CD4-positive, alpha-beta T cell (primary cell): ENCODE measurements at regions not wholly inside any gene's neighbourhood (a gene's known extent, or its start where the extent isn't known, plus 50 kb on each side); places are given as distances from the start of the nearest gene placed in this dataset.

Experiments
- ATAC-seq: fragments of 200-7000 bp; cut with Tn5 transposase; one replicate; pipeline ENCODE4 v1.10.0; 2022; ENCODE audit warnings: mild to moderate bottlenecking; ENCODE audit not compliant: poor library complexity
- CTCF ChIA-PET: fragments of 350-600 bp; sonication (Branson Sonifier 250); formaldehyde crosslinking; loops from one replicate; lab custom pipeline; 2021; ENCODE audit warnings: antibody characterized with exemption, inconsistent platforms; lab: Charles Lee
- POLR2A ChIA-PET: fragments of 350-600 bp; sonication (Branson Sonifier 250); formaldehyde crosslinking; loops from one replicate; lab custom pipeline; 2021; ENCODE audit warnings: antibody characterized with exemption, inconsistent platforms; lab: Charles Lee
- DNase-seq, 14 experiments: peaks; one replicate each; pipeline ENCODE4 v3.0.0-alpha.2; 2013 to 2020; ENCODE audit warnings: mixed read lengths in 2 of 14
- H3K27ac ChIP-seq, 2 donors: one replicate each; pipeline versions ENCODE4 v1.5.1 to v1.7.0; 2013; ENCODE audit warnings: low read length in 2 of 2, low read depth in 1 of 2, mild to moderate bottlenecking in 1 of 2
- H3K27me3 ChIP-seq, 2 experiments: 1 replicate in 1 of 2; 2 replicates in 1 of 2; pipeline versions ENCODE4 v1.6.1 to v1.7.0; 2013; ENCODE audit warnings: low read length in 2 of 2, control low read depth in 1 of 2, mild to moderate bottlenecking in 1 of 2, moderate library complexity in 1 of 2; ENCODE audit not compliant: insufficient read depth in 2 of 2, control insufficient read depth in 1 of 2
- H3K36me3 ChIP-seq: one replicate; pipeline ENCODE4 v1.6.1; 2013; ENCODE audit warnings: low read length, control low read depth; ENCODE audit not compliant: insufficient read depth
- H3K4me1 ChIP-seq: one replicate; pipeline ENCODE4 v1.6.1; 2013; ENCODE audit warnings: low read length, control low read depth; ENCODE audit not compliant: insufficient read depth
- H3K4me3 ChIP-seq: one replicate; pipeline ENCODE4 v1.5.1; 2013; ENCODE audit warnings: mild to moderate bottlenecking, low read length, moderate library complexity
- H3K9me3 ChIP-seq, 2 experiments: 1 replicate in 1 of 2; 2 replicates in 1 of 2; pipeline versions ENCODE4 v1.6.1 to v1.7.0; 2013; ENCODE audit warnings: low read length in 2 of 2, mild to moderate bottlenecking in 2 of 2, control low read depth in 1 of 2, moderate library complexity in 1 of 2; ENCODE audit not compliant: control insufficient read depth in 1 of 2, insufficient read depth in 1 of 2
- H3K27ac Mint-ChIP-seq: one replicate; pipeline ENCODE4 v1.8.0; 2020; ENCODE audit warnings: mixed read lengths
- H3K27me3 Mint-ChIP-seq: one replicate; pipeline ENCODE4 v1.8.0; 2021; ENCODE audit warnings: mixed read lengths
- H3K36me3 Mint-ChIP-seq: one replicate; pipeline ENCODE4 v1.8.0; 2021; ENCODE audit warnings: low read depth, mixed read lengths
- H3K4me1 Mint-ChIP-seq: one replicate; pipeline ENCODE4 v1.8.0; 2021; ENCODE audit warnings: low read depth, mixed read lengths
- H3K4me3 Mint-ChIP-seq: one replicate; pipeline ENCODE4 v1.8.0; 2020; ENCODE audit warnings: mild to moderate bottlenecking, mixed read lengths
- H3K9me3 Mint-ChIP-seq: one replicate; pipeline ENCODE4 v1.8.0; 2020; ENCODE audit warnings: mixed read lengths
- CTCF ChIP-seq: fragments of 200-600 bp; IDR thresholded peaks from one replicate; pipeline ENCODE4 v1.8.0; 2022; ENCODE audit warnings: antibody characterized with exemption, mild to moderate bottlenecking
- intact Hi-C, 2 experiments: fragments of 100-400 bp; cut with DNase I in 1 of 2; cut with micrococcal nuclease in 1 of 2; formaldehyde crosslinking; loops; one replicate each; pipeline versions ENCODE4 v1.15.1 to v1.9.0; 2023 to 2025; cut with DNase I, micrococcal nuclease

GRCh38 chr20:22321191-22321590 lies 263.2 kb downstream of the FOXA2 start:
- H3K27me3 Mint-ChIP-seq = no peaks in the 10 kb centered on the region
- no peak for TF ChIP-seq CTCF
- ChIA-PET CTCF (no interaction called here), POLR2A (no interaction called here)
- no peak overlapping the region for H3K27ac Mint-ChIP-seq
- Histone ChIP-seq H3K4me1 (no peaks in the 10 kb centered on the region), H3K4me3 (no peak overlapping the region), H3K36me3 (no peaks in the 10 kb centered on the region), H3K27ac (no peak overlapping the region), H3K27me3 (no peaks in the 10 kb centered on the region), H3K9me3 (peaks cover 0 to 13% of the 10 kb centered on the region in 2 experiments)
- ATAC-seq (no peak), DNase-seq (no peak)
- H3K36me3 Mint-ChIP-seq = no peaks in the 10 kb centered on the region
- H3K9me3 Mint-ChIP-seq = peaks cover 2% of the 10 kb centered on the region
- no peaks in the 10 kb centered on the region for H3K4me1 Mint-ChIP-seq
- intact Hi-C loops = no loop called here
- no peak overlapping the region for H3K4me3 Mint-ChIP-seq

- Histone ChIP-seq H3K36me3 (no peaks in the 10 kb centered on the region), H3K4me3 (no peak overlapping the region), H3K27me3 (no peaks in the 10 kb centered on the region), H3K4me1 (no peaks in the 10 kb centered on the region), H3K27ac (no peak overlapping the region), H3K9me3 (peaks cover 0 to 16% of the 10 kb centered on the region in 2 experiments)
- no peaks in the 10 kb centered on the region for H3K4me1 Mint-ChIP-seq
- TF ChIP-seq CTCF = no peak
- H3K27ac Mint-ChIP-seq = no peak overlapping the region
- DNase-seq = no peak
- no peak for ATAC-seq
- no peaks in the 10 kb centered on the region for H3K27me3 Mint-ChIP-seq
- peaks cover 2% of the 10 kb centered on the region for H3K9me3 Mint-ChIP-seq
- POLR2A ChIA-PET = no interaction called here
- H3K36me3 Mint-ChIP-seq = no peaks in the 10 kb centered on the region
- CTCF ChIA-PET = no interaction called here
- H3K4me3 Mint-ChIP-seq = no peak overlapping the region
- intact Hi-C loops = no loop called here
Observed at GRCh38 chr20:22320245-22320915, 264.0 kb downstream of the FOXA2 start.

- Histone ChIP-seq H3K4me1 (no peaks in the 10 kb centered on the region), H3K4me3 (no peak overlapping the region), H3K9me3 (peaks cover 0 to 16% of the 10 kb centered on the region in 2 experiments), H3K27ac (no peak overlapping the region), H3K27me3 (no peaks in the 10 kb centered on the region), H3K36me3 (no peaks in the 10 kb centered on the region)
- ChIA-PET POLR2A (no interaction called here), CTCF (no interaction called here)
- intact Hi-C loops = no loop called here
- Mint-ChIP-seq H3K27ac (no peak overlapping the region), H3K27me3 (no peaks in the 10 kb centered on the region), H3K9me3 (peaks cover 2% of the 10 kb centered on the region), H3K4me1 (no peaks in the 10 kb centered on the region), H3K4me3 (no peak overlapping the region), H3K36me3 (no peaks in the 10 kb centered on the region)
- ATAC-seq = no peak
- TF ChIP-seq CTCF = no peak
- no peak for DNase-seq
Observed at GRCh38 chr20:22315771-22316170, 268.6 kb downstream of the FOXA2 start.
